ENCODE measurements at regions not wholly inside any gene's neighbourhood (a gene's known extent, or its start where the extent isn't known, plus 50 kb on each side); places are given as distances from the start of the nearest gene placed in this dataset.

DNA sequence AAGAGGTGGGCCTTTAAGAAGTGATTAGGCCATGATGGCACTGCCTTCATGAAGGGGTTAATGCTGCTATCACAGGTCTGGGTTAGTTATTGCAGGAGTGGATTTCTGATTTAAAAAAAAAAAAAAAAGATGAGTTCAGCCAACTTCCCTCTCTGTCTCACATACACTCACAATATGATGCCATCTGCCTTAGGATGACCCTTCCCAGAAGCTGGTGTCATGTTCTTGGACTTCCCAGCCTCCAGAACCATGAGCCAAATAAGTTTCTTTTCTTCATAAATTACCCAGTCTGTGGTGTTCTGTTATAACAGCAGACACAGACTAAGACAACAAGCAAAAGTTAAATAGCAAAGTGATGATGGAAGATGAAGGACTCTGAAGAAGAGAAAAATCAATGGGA lies 179.7 kb upstream of the ETAA1 start:
- TF ChIP-seq, protein P1, sequence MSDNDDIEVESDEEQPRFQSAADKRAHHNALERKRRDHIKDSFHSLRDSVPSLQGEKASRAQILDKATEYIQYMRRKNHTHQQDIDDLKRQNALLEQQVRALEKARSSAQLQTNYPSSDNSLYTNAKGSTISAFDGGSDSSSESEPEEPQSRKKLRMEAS (IDR thresholded peaks at IDR 0.05): no peak
- TF ChIP-seq RAD21 (IDR thresholded peaks at IDR 0.05; ENCODE audit: low read depth) (no peak), TCF12 (IDR thresholded peaks at IDR 0.05; ENCODE audit: low read depth) (no peak), EGR1 (IDR thresholded peaks at IDR 0.05) (no peak), FOXM1 (IDR thresholded peaks at IDR 0.05; ENCODE audit: borderline replicate concordance, low read depth) (no peak), EP300 (IDR thresholded peaks at IDR 0.05; ENCODE audit: borderline replicate concordance) (no peak), NFIC (IDR thresholded peaks at IDR 0.05) (no peak), CEBPB (IDR thresholded peaks at IDR 0.05) (no peak), ZBTB7A (IDR thresholded peaks at IDR 0.05; ENCODE audit: low read depth) (no peak)
- TF ChIP-seq, protein P2, sequence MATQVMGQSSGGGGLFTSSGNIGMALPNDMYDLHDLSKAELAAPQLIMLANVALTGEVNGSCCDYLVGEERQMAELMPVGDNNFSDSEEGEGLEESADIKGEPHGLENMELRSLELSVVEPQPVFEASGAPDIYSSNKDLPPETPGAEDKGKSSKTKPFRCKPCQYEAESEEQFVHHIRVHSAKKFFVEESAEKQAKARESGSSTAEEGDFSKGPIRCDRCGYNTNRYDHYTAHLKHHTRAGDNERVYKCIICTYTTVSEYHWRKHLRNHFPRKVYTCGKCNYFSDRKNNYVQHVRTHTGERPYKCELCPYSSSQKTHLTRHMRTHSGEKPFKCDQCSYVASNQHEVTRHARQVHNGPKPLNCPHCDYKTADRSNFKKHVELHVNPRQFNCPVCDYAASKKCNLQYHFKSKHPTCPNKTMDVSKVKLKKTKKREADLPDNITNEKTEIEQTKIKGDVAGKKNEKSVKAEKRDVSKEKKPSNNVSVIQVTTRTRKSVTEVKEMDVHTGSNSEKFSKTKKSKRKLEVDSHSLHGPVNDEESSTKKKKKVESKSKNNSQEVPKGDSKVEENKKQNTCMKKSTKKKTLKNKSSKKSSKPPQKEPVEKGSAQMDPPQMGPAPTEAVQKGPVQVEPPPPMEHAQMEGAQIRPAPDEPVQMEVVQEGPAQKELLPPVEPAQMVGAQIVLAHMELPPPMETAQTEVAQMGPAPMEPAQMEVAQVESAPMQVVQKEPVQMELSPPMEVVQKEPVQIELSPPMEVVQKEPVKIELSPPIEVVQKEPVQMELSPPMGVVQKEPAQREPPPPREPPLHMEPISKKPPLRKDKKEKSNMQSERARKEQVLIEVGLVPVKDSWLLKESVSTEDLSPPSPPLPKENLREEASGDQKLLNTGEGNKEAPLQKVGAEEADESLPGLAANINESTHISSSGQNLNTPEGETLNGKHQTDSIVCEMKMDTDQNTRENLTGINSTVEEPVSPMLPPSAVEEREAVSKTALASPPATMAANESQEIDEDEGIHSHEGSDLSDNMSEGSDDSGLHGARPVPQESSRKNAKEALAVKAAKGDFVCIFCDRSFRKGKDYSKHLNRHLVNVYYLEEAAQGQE (IDR thresholded peaks at IDR 0.05; ENCODE audit: low read depth): no peak

Data from Ishikawa (cell line).